BJ (cell line): ENCODE measurements at regions not wholly inside any gene's neighbourhood (a gene's known extent, or its start where the extent isn't known, plus 50 kb on each side); places are given as distances from the start of the nearest gene placed in this dataset.

Experiments used
- CTCF ChIA-PET: fragments of 350-600 bp; formaldehyde crosslinking; extraction: SDS; loops from one replicate; lab custom pipeline; 2021; ENCODE audit warnings: antibody characterized with exemption, inconsistent platforms; lab: Yijun Ruan, JAX
- POLR2A ChIA-PET: fragments of 300-600 bp; sonication (Branson Sonifier 250); formaldehyde crosslinking; extraction: SDS; loops from one replicate; lab custom pipeline; 2021; ENCODE audit warnings: antibody characterized with exemption; lab: Charles Lee
- DNase-seq: peaks from one replicate; pipeline ENCODE4 v3.0.0-alpha.2; 2011; ENCODE audit warnings: low read depth
- H3K27me3 ChIP-seq: 2 replicates; pipeline ENCODE4 v1.6.0; 2011; ENCODE audit warnings: low read length; ENCODE audit not compliant: control insufficient read depth, insufficient read depth
- H3K36me3 ChIP-seq: 2 replicates; pipeline ENCODE4 v1.5.1; 2011; ENCODE audit warnings: low read length; ENCODE audit not compliant: control insufficient read depth, insufficient read depth
- H3K4me3 ChIP-seq: 2 replicates; pipeline ENCODE4 v1.5.1; 2011; ENCODE audit warnings: low read depth, mild to moderate bottlenecking, control low read depth, low read length
- CTCF ChIP-seq: IDR thresholded peaks from 2 replicates; pipeline ENCODE4 v1.5.1; 2011; ENCODE audit warnings: low read depth, mild to moderate bottlenecking, control low read depth, inconsistent platforms, low read length, moderate library complexity; ENCODE audit not compliant: insufficient read depth

DNA sequence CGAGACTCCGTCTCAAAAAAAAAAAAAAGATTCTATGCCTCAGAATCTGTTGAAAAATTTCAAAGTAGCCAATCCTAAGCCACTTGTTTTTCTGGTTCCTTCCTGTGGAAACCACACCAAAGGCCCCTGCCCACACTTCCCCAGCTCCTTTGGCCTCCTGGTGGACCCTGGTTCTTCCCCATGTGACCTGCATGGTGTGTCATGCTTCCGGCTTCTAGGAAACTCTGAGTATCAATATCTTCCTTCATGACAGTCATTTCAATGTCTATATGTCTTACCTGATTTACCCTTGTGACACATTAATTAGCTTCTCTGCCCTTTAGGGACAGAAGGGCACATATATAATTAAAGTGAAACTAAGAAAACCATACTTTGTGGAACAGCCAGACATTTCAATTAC is 80.4 kb upstream of the GRB10 start:
- CTCF ChIA-PET: interaction anchor here (0.7 kb wide), 1 partner anchor 16 kb away, joined by 4 read pairs; no protein-coding TSS in a partner anchor

GRCh38 chr7:50862302-50862701 is 79.6 kb upstream of the GRB10 start:
- no peak for TF ChIP-seq CTCF
- CTCF ChIA-PET: no interaction called here
- POLR2A ChIA-PET: no interaction called here
- Histone ChIP-seq H3K36me3 (no peaks in the 10 kb centered on the region), H3K27me3 (peaks cover 7% of the 10 kb centered on the region), H3K4me3 (no peak overlapping the region)
- no peak for DNase-seq

More for the DNA sequence above, 80.4 kb upstream of the GRB10 start:
- Histone ChIP-seq H3K4me3 (no peak overlapping the region), H3K27me3 (peaks cover 6% of the 10 kb centered on the region), H3K36me3 (no peaks in the 10 kb centered on the region)
- POLR2A ChIA-PET: no interaction called here
- no peak for DNase-seq
- no peak for TF ChIP-seq CTCF

GRCh38 chr7:50860598-50860997 is 77.9 kb upstream of the GRB10 start:
- ChIA-PET CTCF (no interaction called here), POLR2A (no interaction called here)
- no peak for DNase-seq
- Histone ChIP-seq H3K4me3 (no peak overlapping the region), H3K27me3 (peaks cover 15% of the 10 kb centered on the region), H3K36me3 (no peaks in the 10 kb centered on the region)
- no peak for TF ChIP-seq CTCF

- ChIA-PET POLR2A (no interaction called here), CTCF (no interaction called here)
- no peak for DNase-seq
- Histone ChIP-seq H3K27me3 (peaks cover 15% of the 10 kb centered on the region), H3K36me3 (no peaks in the 10 kb centered on the region), H3K4me3 (no peak overlapping the region)
- no peak for TF ChIP-seq CTCF
Measured at GRCh38 chr7:50860174-50860573, 77.5 kb upstream of the GRB10 start.

DNA sequence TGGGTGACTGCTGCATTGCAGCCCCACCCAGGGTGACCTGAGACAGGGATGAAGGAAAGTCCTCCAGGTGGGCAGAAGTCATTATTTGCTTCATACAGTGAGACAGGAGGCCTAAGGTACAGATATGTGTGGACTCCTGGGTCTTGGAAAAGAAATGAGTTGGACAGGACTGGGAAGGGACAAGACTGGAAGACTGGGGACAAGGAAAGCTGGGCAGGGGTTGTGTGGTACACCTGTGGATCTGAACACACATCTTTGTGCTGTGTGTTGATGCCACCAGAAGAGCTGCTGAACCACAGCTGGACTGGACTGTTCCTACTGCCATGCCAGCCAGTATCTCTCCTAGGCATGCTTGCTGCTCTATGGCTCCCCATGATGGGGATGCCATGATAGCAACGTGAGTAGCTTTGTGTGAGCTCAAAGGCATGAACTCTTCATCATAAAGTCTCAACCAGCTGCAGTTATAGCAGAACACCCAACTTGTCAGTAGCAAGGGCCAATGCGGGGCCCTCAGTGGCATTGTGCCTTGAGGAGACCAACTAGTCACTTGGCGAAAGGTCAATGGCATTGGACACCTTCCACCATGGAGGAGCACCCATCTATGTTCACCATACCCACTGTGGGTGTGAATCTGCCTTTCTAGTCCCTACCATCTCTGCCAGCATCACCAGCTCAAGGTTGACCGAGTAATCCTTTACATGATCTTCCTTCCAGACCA is 76.0 kb upstream of the GRB10 start:
- H3K27me3 ChIP-seq: peaks cover 15% of the 10 kb centered on the region
- H3K36me3 ChIP-seq: no peaks in the 10 kb centered on the region
- no peak for TF ChIP-seq CTCF
- ChIA-PET CTCF (no interaction called here), POLR2A (no interaction called here)
- DNase-seq: no peak
- H3K4me3 ChIP-seq: no peak overlapping the region
